ENCODE measurements at regions not wholly inside any gene's neighbourhood (a gene's known extent, or its start where the extent isn't known, plus 50 kb on each side); places are given as distances from the start of the nearest gene placed in this dataset.

GRCh38 chr16:55169780-55170179 lies 154.2 kb upstream of the IRX6 start:
- no peak overlapping the region for H3K4me3 ChIP-seq (ENCODE audit: low read depth, low read length)
- DNase-seq (ENCODE audit: low read depth), result no peak
- TF ChIP-seq CTCF (conservative IDR thresholded peaks at IDR 0.05; ENCODE audit: low read depth, low read length), result no peak

- no peak for DNase-seq (ENCODE audit: low read depth)
- H3K4me3 ChIP-seq (ENCODE audit: low read depth, low read length), result no peak overlapping the region
- TF ChIP-seq CTCF (conservative IDR thresholded peaks at IDR 0.05; ENCODE audit: low read depth, low read length), result no peak
Measured at GRCh38 chr16:55171241-55171640, 152.8 kb upstream of the IRX6 start.

GRCh38 chr16:55175389-55175788 lies 148.6 kb upstream of the IRX6 start:
- no peak overlapping the region for H3K4me3 ChIP-seq (ENCODE audit: low read depth, low read length)
- DNase-seq (ENCODE audit: low read depth), result no peak
- TF ChIP-seq CTCF (conservative IDR thresholded peaks at IDR 0.05; ENCODE audit: low read depth, low read length), result no peak

- no peak for TF ChIP-seq CTCF (conservative IDR thresholded peaks at IDR 0.05; ENCODE audit: low read depth, low read length)
Measured at GRCh38 chr16:55176901-55177300, 147.1 kb upstream of the IRX6 start.

GRCh38 chr16:55179411-55179810 lies 144.6 kb upstream of the IRX6 start:
- no peak overlapping the region for H3K4me3 ChIP-seq (ENCODE audit: low read depth, low read length)
- no peak for TF ChIP-seq CTCF (conservative IDR thresholded peaks at IDR 0.05; ENCODE audit: low read depth, low read length)
- DNase-seq (ENCODE audit: low read depth), result no peak

More at GRCh38 chr16:55176901-55177300, 147.1 kb upstream of the IRX6 start:
- no peak for DNase-seq (ENCODE audit: low read depth)
- H3K4me3 ChIP-seq (ENCODE audit: low read depth, low read length), result no peak overlapping the region

- DNase-seq (ENCODE audit: low read depth), result no peak
- no peak for TF ChIP-seq CTCF (conservative IDR thresholded peaks at IDR 0.05; ENCODE audit: low read depth, low read length)
- no peak overlapping the region for H3K4me3 ChIP-seq (ENCODE audit: low read depth, low read length)
Measured at GRCh38 chr16:55179852-55180585, 144.0 kb upstream of the IRX6 start.

- TF ChIP-seq CTCF (conservative IDR thresholded peaks at IDR 0.05; ENCODE audit: low read depth, low read length), result no peak
- DNase-seq (ENCODE audit: low read depth), result no peak
- no peak overlapping the region for H3K4me3 ChIP-seq (ENCODE audit: low read depth, low read length)
Measured at GRCh38 chr16:55184052-55184451, 140.0 kb upstream of the IRX6 start.

Data from epithelial cell of proximal tubule (primary cell).